ENCODE measurements at regions not wholly inside any gene's neighbourhood (a gene's known extent, or its start where the extent isn't known, plus 50 kb on each side); places are given as distances from the start of the nearest gene placed in this dataset.

- in situ Hi-C loops (cut with HindIII; ENCODE audit: extremely low pct_ligation_motif_present, low pct_unique_long_range_greater_than_20kb) (no loop called here), intact Hi-C loops (cut with micrococcal nuclease; ENCODE audit: unreplicated experiment) (no loop called here)
- Histone ChIP-seq H3K79me2 (ENCODE audit: insufficient read depth, low read length) (no peaks in the 10 kb centered on the region), H3K36me3 (replicated peaks in 1 of 2; ENCODE audit: control insufficient read depth in 1 of 2, insufficient read depth in 2 of 2, low read length in 2 of 2) (no peaks in the 10 kb centered on the region), H3K4me3 (replicated peaks in 1 of 3; ENCODE audit: insufficient read depth in 1 of 3, low read depth in 2 of 3, low read length in 3 of 3) (no peak overlapping the region), H3K4me1 (ENCODE audit: insufficient read depth, low read length) (peaks cover 2% of the 10 kb centered on the region), H4K20me1 (ENCODE audit: insufficient read depth, low read length) (no peaks in the 10 kb centered on the region), H2AFZ (ENCODE audit: low read length) (no peak overlapping the region), H3K9ac (ENCODE audit: insufficient read depth, low read depth, low read length) (no peak overlapping the region), H3K4me2 (ENCODE audit: low read depth, low read length) (no peak overlapping the region), H3K27ac (ENCODE audit: extremely low read length, insufficient read depth, low read length) (no peak overlapping the region), H3K27me3 (ENCODE audit: control insufficient read depth in 1 of 2, insufficient read depth in 2 of 2, low read length in 2 of 2) (peaks cover 1 to 24% of the 10 kb centered on the region in 2 experiments; a peak in 3 of 5 replicates), H3K9me3 (ENCODE audit: low read length) (no peaks in the 10 kb centered on the region)
- ChIA-PET POLR2A (no interaction called here), CTCF (ENCODE audit: low intra/inter-chr PET ratio, low total read pairs) (no interaction called here)
- TF ChIP-seq PTBP1 (IDR thresholded peaks at IDR 0.05; ENCODE audit: low read depth, low read length, poor library complexity, severe bottlenecking) (no peak), KDM5A (IDR thresholded peaks at IDR 0.05; ENCODE audit: borderline replicate concordance, low read length) (no peak), ZFX (CRISPR knock-in tag; IDR thresholded peaks at IDR 0.05; ENCODE audit: low read depth) (no peak), THYN1 (CRISPR knock-in tag; IDR thresholded peaks at IDR 0.05; ENCODE audit: borderline replicate concordance, low read depth) (no peak), HNRNPH1 (optimal IDR thresholded peaks at IDR 0.05; ENCODE audit: low read depth, low read length) (no peak), ELK4 (CRISPR knock-in tag; IDR thresholded peaks at IDR 0.05; ENCODE audit: borderline replicate concordance) (no peak), NCOA5 (CRISPR knock-in tag; IDR thresholded peaks at IDR 0.05) (no peak), KAT8 (CRISPR knock-in tag; IDR thresholded peaks at IDR 0.05) (no peak), KMT2A (CRISPR knock-in tag; IDR thresholded peaks at IDR 0.05) (no peak), JUNB (CRISPR knock-in tag; IDR thresholded peaks at IDR 0.05; ENCODE audit: borderline replicate concordance) (no peak), ZNF839 (CRISPR knock-in tag; IDR thresholded peaks at IDR 0.05; ENCODE audit: borderline replicate concordance) (no peak), ARID3A (IDR thresholded peaks at IDR 0.05; ENCODE audit: low read depth, low read length) (no peak), MIER2 (CRISPR knock-in tag; IDR thresholded peaks at IDR 0.05) (no peak), PLSCR1 (CRISPR knock-in tag; IDR thresholded peaks at IDR 0.05; ENCODE audit: borderline replicate concordance) (no peak), ZMAT5 (CRISPR knock-in tag; IDR thresholded peaks at IDR 0.05; ENCODE audit: borderline replicate concordance, low read depth) (no peak), GMEB2 (CRISPR knock-in tag; IDR thresholded peaks at IDR 0.05; ENCODE audit: low read depth) (no peak), PLRG1 (conservative IDR thresholded peaks at IDR 0.05) (no peak), NFYC (CRISPR knock-in tag; IDR thresholded peaks at IDR 0.05) (no peak)
- ATAC-seq, result no peak; the same call in 2 of the 3 replicates
- no TSS peak for BruUV-seq (replicated peaks)
- DNase-seq (ENCODE audit: low spot score), result no peak
- 44% methylated on average over 12 of the region's 12 CpGs for WGBS (ENCODE audit: low lambda C conversion rate)
- FAIRE-seq, result no peak
Measured at GRCh38 chr2:46836295-46837111, 79.1 kb downstream of the MCFD2 start.

All from HepG2 (cell line).